Tibial nerve (tissue), 4 donors: ENCODE measurements at regions not wholly inside any gene's neighbourhood (a gene's known extent, or its start where the extent isn't known, plus 50 kb on each side); places are given as distances from the start of the nearest gene placed in this dataset.

Experiments
- EP300 ChIP-seq, 2 donors: sonication (generic); formaldehyde crosslinking; IDR thresholded peaks; one replicate each; pipeline ENCODE4 v1.6.1; 2017; ENCODE audit warnings: antibody characterized with exemption in 2 of 2, mild to moderate bottlenecking in 1 of 2
- POLR2A ChIP-seq, 2 donors: fragments of 450-650 bp; IDR thresholded peaks; one replicate each; pipeline ENCODE4 v1.6.1; 2017; ENCODE audit warnings: antibody characterized with exemption in 2 of 2, mild to moderate bottlenecking in 2 of 2, moderate library complexity in 2 of 2
- TF ChIP-seq, protein P1 (sequence below), 5 experiments: fragments of 200-600 bp in 3 of 5; fragments of 450-650 bp in 2 of 5; sonication (generic) in 3 of 5; IDR thresholded peaks; one replicate each; pipeline ENCODE4 v1.5.1; 2016 to 2019; ENCODE audit warnings: antibody characterized with exemption in 5 of 5, mild to moderate bottlenecking in 3 of 5, moderate library complexity in 2 of 5

DNA sequence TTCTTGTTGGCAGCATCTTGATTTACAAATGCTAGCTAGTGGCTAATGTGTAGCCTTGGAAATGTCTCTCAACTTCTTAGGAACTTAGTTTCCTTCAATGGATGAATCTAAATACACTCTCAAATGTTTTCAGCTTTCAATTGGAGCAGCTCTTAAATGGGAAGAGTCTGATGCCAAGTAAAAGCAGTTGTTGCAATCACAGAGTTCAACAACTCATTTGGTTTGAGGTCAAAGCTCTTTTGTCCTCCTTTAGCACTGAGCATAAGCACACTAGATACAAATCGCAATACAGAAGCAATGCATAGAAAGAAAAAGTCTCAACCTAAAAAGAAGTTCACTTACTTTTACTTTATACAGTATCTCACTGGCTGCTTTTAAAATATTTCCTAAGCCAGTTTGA lies 986.1 kb upstream of the FLRT2 start:
- TF ChIP-seq, protein P1, sequence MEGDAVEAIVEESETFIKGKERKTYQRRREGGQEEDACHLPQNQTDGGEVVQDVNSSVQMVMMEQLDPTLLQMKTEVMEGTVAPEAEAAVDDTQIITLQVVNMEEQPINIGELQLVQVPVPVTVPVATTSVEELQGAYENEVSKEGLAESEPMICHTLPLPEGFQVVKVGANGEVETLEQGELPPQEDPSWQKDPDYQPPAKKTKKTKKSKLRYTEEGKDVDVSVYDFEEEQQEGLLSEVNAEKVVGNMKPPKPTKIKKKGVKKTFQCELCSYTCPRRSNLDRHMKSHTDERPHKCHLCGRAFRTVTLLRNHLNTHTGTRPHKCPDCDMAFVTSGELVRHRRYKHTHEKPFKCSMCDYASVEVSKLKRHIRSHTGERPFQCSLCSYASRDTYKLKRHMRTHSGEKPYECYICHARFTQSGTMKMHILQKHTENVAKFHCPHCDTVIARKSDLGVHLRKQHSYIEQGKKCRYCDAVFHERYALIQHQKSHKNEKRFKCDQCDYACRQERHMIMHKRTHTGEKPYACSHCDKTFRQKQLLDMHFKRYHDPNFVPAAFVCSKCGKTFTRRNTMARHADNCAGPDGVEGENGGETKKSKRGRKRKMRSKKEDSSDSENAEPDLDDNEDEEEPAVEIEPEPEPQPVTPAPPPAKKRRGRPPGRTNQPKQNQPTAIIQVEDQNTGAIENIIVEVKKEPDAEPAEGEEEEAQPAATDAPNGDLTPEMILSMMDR (IDR thresholded peaks at IDR 0.05): no peak
- TF ChIP-seq POLR2A (IDR thresholded peaks at IDR 0.05) (no peak), EP300 (IDR thresholded peaks at IDR 0.05) (no peak)
